ENCODE measurements at regions not wholly inside any gene's neighbourhood (a gene's known extent, or its start where the extent isn't known, plus 50 kb on each side); places are given as distances from the start of the nearest gene placed in this dataset.
"Not testable (repeated sequence)": the region's sequence is repeated elsewhere in the genome, so short reads cannot be mapped to it uniquely, and the experiment has no call there.

- Histone ChIP-seq H3K27ac (ENCODE audit: low read length) (no peak overlapping the region), H3K9ac (ENCODE audit: low read length) (no peak overlapping the region)
Measured at GRCh38 chr17:20787281-20787680, 207.8 kb downstream of the CDRT15L2 start.

GRCh38 chr17:20791626-20792025 is 212.1 kb downstream of the CDRT15L2 start:
- H3K4me3 ChIP-seq (ENCODE audit: low read length), result no peak overlapping the region
- H3K4me1 ChIP-seq (ENCODE audit: low read length), result no peaks in the 10 kb centered on the region
- no peaks in the 10 kb centered on the region for H3K79me2 ChIP-seq (ENCODE audit: low read length)
- no peaks in the 10 kb centered on the region for H3K9me2 ChIP-seq (replicated peaks; ENCODE audit: insufficient read depth, low read length)
- TF ChIP-seq EZH2 (optimal IDR thresholded peaks at IDR 0.05; ENCODE audit: low read depth, low read length) (no peak), CTCF (IDR thresholded peaks at IDR 0.05; ENCODE audit: low read length) (no peak), EZH2phosphoT487 (IDR thresholded peaks at IDR 0.05; ENCODE audit: low read length) (no peak)
- no peaks in the 10 kb centered on the region for H3F3A ChIP-seq (ENCODE audit: insufficient read depth, low read length)
- H3K4me2 ChIP-seq (ENCODE audit: low read depth, low read length), result no peak overlapping the region
- H3K9ac ChIP-seq (ENCODE audit: low read length), result no peak overlapping the region
- no peaks in the 10 kb centered on the region for H4K20me1 ChIP-seq (ENCODE audit: insufficient read depth, low read length)
- DNase-seq, result no peak
- no peak overlapping the region for H3K27ac ChIP-seq (ENCODE audit: low read length)
- no peak overlapping the region for H2AFZ ChIP-seq (ENCODE audit: low read length)
- H3K9me3 ChIP-seq (replicated peaks; ENCODE audit: insufficient read depth, low read length), result no peaks in the 10 kb centered on the region
- H3K36me3 ChIP-seq (replicated peaks; ENCODE audit: insufficient read depth, low read length), result no peaks in the 10 kb centered on the region
- no peaks in the 10 kb centered on the region for H3K27me3 ChIP-seq (replicated peaks; ENCODE audit: insufficient read depth, low read length)

More at GRCh38 chr17:20787281-20787680, 207.8 kb downstream of the CDRT15L2 start:
- DNase-seq, result no peak
- Histone ChIP-seq H3K4me3 (ENCODE audit: low read length) (no peak overlapping the region), H3K9me2 (replicated peaks; ENCODE audit: insufficient read depth, low read length) (no peaks in the 10 kb centered on the region), H3K79me2 (ENCODE audit: low read length) (no peaks in the 10 kb centered on the region), H3F3A (ENCODE audit: insufficient read depth, low read length) (no peaks in the 10 kb centered on the region), H3K27me3 (replicated peaks; ENCODE audit: insufficient read depth, low read length) (no peaks in the 10 kb centered on the region), H3K4me2 (ENCODE audit: low read depth, low read length) (no peak overlapping the region), H3K9me3 (replicated peaks; ENCODE audit: insufficient read depth, low read length) (no peaks in the 10 kb centered on the region), H3K36me3 (replicated peaks; ENCODE audit: insufficient read depth, low read length) (no peaks in the 10 kb centered on the region), H2AFZ (ENCODE audit: low read length) (no peak overlapping the region), H3K4me1 (ENCODE audit: low read length) (no peaks in the 10 kb centered on the region), H4K20me1 (ENCODE audit: insufficient read depth, low read length) (no peaks in the 10 kb centered on the region)
- no peak for TF ChIP-seq EZH2 (optimal IDR thresholded peaks at IDR 0.05; ENCODE audit: low read depth, low read length)
- TF ChIP-seq EZH2phosphoT487 (IDR thresholded peaks at IDR 0.05; ENCODE audit: low read length), result no peak
- TF ChIP-seq CTCF (IDR thresholded peaks at IDR 0.05; ENCODE audit: low read length), result no peak

DNA sequence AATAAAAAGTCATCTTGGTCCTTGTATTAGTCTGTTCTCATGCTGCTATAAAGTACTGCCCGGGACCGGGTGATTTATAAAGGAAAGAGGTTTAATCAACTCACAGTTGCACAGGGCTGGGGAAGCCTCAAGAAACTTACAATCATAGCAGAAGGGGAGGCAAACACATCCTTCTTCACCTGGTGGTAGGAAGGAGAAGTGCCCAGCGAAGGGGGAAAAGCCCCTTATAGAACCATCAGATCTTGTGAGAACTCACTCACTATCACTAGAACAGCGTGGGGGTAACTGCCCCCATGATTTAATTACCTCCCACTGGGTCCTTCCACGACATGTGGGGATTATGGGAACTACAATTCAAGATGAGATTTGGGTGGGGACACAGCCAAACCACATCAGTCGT is 215.0 kb downstream of the CDRT15L2 start:
- not testable (repeated sequence) for H3K4me3 ChIP-seq (ENCODE audit: low read length); H3K4me2 ChIP-seq (ENCODE audit: low read depth, low read length); DNase-seq; H3F3A ChIP-seq (ENCODE audit: insufficient read depth, low read length); H3K36me3 ChIP-seq (replicated peaks; ENCODE audit: insufficient read depth, low read length); H3K9ac ChIP-seq (ENCODE audit: low read length); H4K20me1 ChIP-seq (ENCODE audit: insufficient read depth, low read length); H3K9me3 ChIP-seq (replicated peaks; ENCODE audit: insufficient read depth, low read length); H2AFZ ChIP-seq (ENCODE audit: low read length); H3K4me1 ChIP-seq (ENCODE audit: low read length); H3K27me3 ChIP-seq (replicated peaks; ENCODE audit: insufficient read depth, low read length); H3K79me2 ChIP-seq (ENCODE audit: low read length); H3K9me2 ChIP-seq (replicated peaks; ENCODE audit: insufficient read depth, low read length); H3K27ac ChIP-seq (ENCODE audit: low read length)

DNA sequence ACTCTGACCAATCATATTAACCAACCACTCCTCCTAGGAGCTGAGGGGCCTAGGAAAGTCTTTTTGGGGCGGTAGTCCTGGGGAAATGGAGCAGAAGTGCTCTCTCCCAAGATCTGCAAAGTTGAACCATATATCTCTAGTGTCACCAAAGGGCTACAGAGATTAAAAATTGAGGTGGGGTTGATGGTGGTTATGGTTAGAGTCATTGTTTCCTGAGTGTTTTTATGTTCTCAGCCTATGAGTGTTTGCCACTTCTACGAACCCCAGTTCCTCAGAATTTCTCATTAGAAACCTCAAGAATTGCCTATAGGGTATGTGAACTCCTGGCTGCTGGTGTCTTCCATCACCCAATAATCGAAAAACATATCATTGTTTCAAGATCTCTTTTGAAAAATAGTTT is 217.8 kb downstream of the CDRT15L2 start:
- H2AFZ ChIP-seq (ENCODE audit: low read length), result no peak overlapping the region
- H3K4me3 ChIP-seq (ENCODE audit: low read length), result no peak overlapping the region
- TF ChIP-seq EZH2 (optimal IDR thresholded peaks at IDR 0.05; ENCODE audit: low read depth, low read length) (no peak), CTCF (IDR thresholded peaks at IDR 0.05; ENCODE audit: low read length) (no peak), EZH2phosphoT487 (IDR thresholded peaks at IDR 0.05; ENCODE audit: low read length) (no peak)
- H3K36me3 ChIP-seq (replicated peaks; ENCODE audit: insufficient read depth, low read length), result no peaks in the 10 kb centered on the region
- H4K20me1 ChIP-seq (ENCODE audit: insufficient read depth, low read length), result no peaks in the 10 kb centered on the region
- H3K79me2 ChIP-seq (ENCODE audit: low read length), result no peaks in the 10 kb centered on the region
- H3K4me1 ChIP-seq (ENCODE audit: low read length), result no peaks in the 10 kb centered on the region
- no peak overlapping the region for H3K4me2 ChIP-seq (ENCODE audit: low read depth, low read length)
- H3K27ac ChIP-seq (ENCODE audit: low read length), result no peak overlapping the region
- no peaks in the 10 kb centered on the region for H3K9me2 ChIP-seq (replicated peaks; ENCODE audit: insufficient read depth, low read length)
- no peak overlapping the region for H3K9ac ChIP-seq (ENCODE audit: low read length)
- no peaks in the 10 kb centered on the region for H3K9me3 ChIP-seq (replicated peaks; ENCODE audit: insufficient read depth, low read length)
- no peaks in the 10 kb centered on the region for H3K27me3 ChIP-seq (replicated peaks; ENCODE audit: insufficient read depth, low read length)
- no peak for DNase-seq
- H3F3A ChIP-seq (ENCODE audit: insufficient read depth, low read length), result no peaks in the 10 kb centered on the region

Measured in MM.1S (cell line).